Parathyroid adenoma (tissue), 2 donors: ENCODE measurements at regions not wholly inside any gene's neighbourhood (a gene's known extent, or its start where the extent isn't known, plus 50 kb on each side); places are given as distances from the start of the nearest gene placed in this dataset.

Experiments
- H2AFZ ChIP-seq: fragments of 300-600 bp; sonication (generic); one replicate; pipeline ENCODE4 v1.7.0; 2017; ENCODE audit warnings: antibody characterized with exemption, mild to moderate bottlenecking
- H3K27ac ChIP-seq: fragments of 300-600 bp; sonication (generic); one replicate; pipeline ENCODE4 v1.7.0; 2017
- H3K27me3 ChIP-seq: fragments of 300-600 bp; sonication (generic); one replicate; pipeline ENCODE4 v1.7.0; 2017; ENCODE audit warnings: low read length; ENCODE audit not compliant: control insufficient read depth, insufficient read depth
- H3K36me3 ChIP-seq: fragments of 300-600 bp; sonication (generic); one replicate; pipeline ENCODE4 v1.7.0; 2017; ENCODE audit warnings: low read length; ENCODE audit not compliant: control insufficient read depth, insufficient read depth
- H3K4me1 ChIP-seq: fragments of 300-600 bp; sonication (generic); one replicate; pipeline ENCODE4 v1.7.0; 2017; ENCODE audit warnings: control low read depth
- H3K4me2 ChIP-seq: fragments of 300-600 bp; sonication (generic); one replicate; pipeline ENCODE4 v1.7.0; 2017; ENCODE audit warnings: low read length
- H3K4me3 ChIP-seq: fragments of 300-600 bp; sonication (generic); one replicate; pipeline ENCODE4 v1.7.0; 2017; ENCODE audit warnings: low read depth, low read length
- H3K79me2 ChIP-seq: fragments of 300-600 bp; sonication (generic); one replicate; pipeline ENCODE4 v1.7.0; 2017; ENCODE audit warnings: control low read depth
- H3K9ac ChIP-seq: fragments of 300-600 bp; sonication (generic); one replicate; pipeline ENCODE4 v1.7.0; 2017; ENCODE audit warnings: mild to moderate bottlenecking
- H3K9me3 ChIP-seq: fragments of 300-600 bp; sonication (generic); one replicate; pipeline ENCODE4 v1.7.0; 2017; ENCODE audit warnings: low read length; ENCODE audit not compliant: control insufficient read depth
- CTCF ChIP-seq: fragments of 300-600 bp; sonication (generic); IDR thresholded peaks from one replicate; pipeline ENCODE4 v1.7.0; 2017; ENCODE audit warnings: antibody characterized with exemption, mild to moderate bottlenecking
- donor health status: primary hyperparathyroidism.

- Histone ChIP-seq H3K9me3 (no peaks in the 10 kb centered on the region), H3K4me2 (no peak overlapping the region), H3K4me3 (no peak overlapping the region), H2AFZ (peak overlapping the region; percentile 28), H3K79me2 (no peaks in the 10 kb centered on the region), H3K9ac (no peak overlapping the region), H3K36me3 (no peaks in the 10 kb centered on the region), H3K4me1 (no peaks in the 10 kb centered on the region), H3K27me3 (no peaks in the 10 kb centered on the region), H3K27ac (no peak overlapping the region)
- no peak for TF ChIP-seq CTCF
Measured at GRCh38 chr2:231655894-231656293, 52.4 kb upstream of the PTMA start.
